ENCODE measurements at regions not wholly inside any gene's neighbourhood (a gene's known extent, or its start where the extent isn't known, plus 50 kb on each side); places are given as distances from the start of the nearest gene placed in this dataset.

- TF ChIP-seq PATZ1 (CRISPR knock-in tag; IDR thresholded peaks at IDR 0.05; ENCODE audit: borderline replicate concordance) (no peak), TOX (CRISPR knock-in tag; IDR thresholded peaks at IDR 0.05; ENCODE audit: borderline replicate concordance) (no peak), TSHZ2 (CRISPR knock-in tag; IDR thresholded peaks at IDR 0.05) (no peak)
These were observed 153.8 kb downstream of the ASB1 start (continued) for GRCh38 chr2:238580486-238580885.

- no peak for TF ChIP-seq ZFP3 (CRISPR knock-in tag; IDR thresholded peaks at IDR 0.05)
- no peak for TF ChIP-seq BACH2 (CRISPR knock-in tag; IDR thresholded peaks at IDR 0.05; ENCODE audit: borderline replicate concordance)
- no peak for TF ChIP-seq ZNF8 (CRISPR knock-in tag; IDR thresholded peaks at IDR 0.05)
- no peak for TF ChIP-seq CSRNP3 (CRISPR knock-in tag; IDR thresholded peaks at IDR 0.05)
- no peak for TF ChIP-seq SNAI2 (CRISPR knock-in tag; IDR thresholded peaks at IDR 0.05)
- no peak for TF ChIP-seq POU6F1 (CRISPR knock-in tag; IDR thresholded peaks at IDR 0.05; ENCODE audit: borderline replicate concordance, low read depth)
- TF ChIP-seq TSHZ2 (CRISPR knock-in tag; IDR thresholded peaks at IDR 0.05) = no peak
- TF ChIP-seq TCF4 (CRISPR knock-in tag; IDR thresholded peaks at IDR 0.05; ENCODE audit: borderline replicate concordance) = no peak
These were observed 154.4 kb downstream of the ASB1 start for GRCh38 chr2:238581126-238581525.

GRCh38 chr2:238582159-238582558 is 155.4 kb downstream of the ASB1 start:
- ATAC-seq = no peak

More at GRCh38 chr2:238581126-238581525, 154.4 kb downstream of the ASB1 start:
- ATAC-seq = no peak

More at GRCh38 chr2:238582159-238582558, 155.4 kb downstream of the ASB1 start:
- TF ChIP-seq TSHZ2 (CRISPR knock-in tag; IDR thresholded peaks at IDR 0.05) (no peak), OSR1 (CRISPR knock-in tag; IDR thresholded peaks at IDR 0.05) (no peak), ARNTL (CRISPR knock-in tag; IDR thresholded peaks at IDR 0.05; ENCODE audit: borderline replicate concordance, low read depth) (no peak), CSDC2 (CRISPR knock-in tag; IDR thresholded peaks at IDR 0.05) (no peak), ZNF8 (CRISPR knock-in tag; IDR thresholded peaks at IDR 0.05) (no peak), POU6F1 (CRISPR knock-in tag; IDR thresholded peaks at IDR 0.05; ENCODE audit: borderline replicate concordance, low read depth) (no peak), RARB (CRISPR knock-in tag; IDR thresholded peaks at IDR 0.05) (no peak), ZC3H10 (CRISPR knock-in tag; IDR thresholded peaks at IDR 0.05) (no peak), ZFP3 (CRISPR knock-in tag; IDR thresholded peaks at IDR 0.05) (no peak), ESRRG (CRISPR knock-in tag; IDR thresholded peaks at IDR 0.05) (no peak), PATZ1 (CRISPR knock-in tag; IDR thresholded peaks at IDR 0.05; ENCODE audit: borderline replicate concordance) (no peak)
